GM21447 (cell line): ENCODE measurements at regions not wholly inside any gene's neighbourhood (a gene's known extent, or its start where the extent isn't known, plus 50 kb on each side); places are given as distances from the start of the nearest gene placed in this dataset.
"Not testable (repeated sequence)": the region's sequence is repeated elsewhere in the genome, so short reads cannot be mapped to it uniquely, and the experiment has no call there.

ENCODE experiments used
- ATAC-seq: cut with Tn5 transposase; IDR thresholded peaks from one replicate; pipeline ENCODE4 v1.9.1; 2021; ENCODE audit not compliant: unreplicated experiment

GRCh38 chr19:30066781-30067759, 125.0 kb downstream of the URI1 start:
- no peak for ATAC-seq

GRCh38 chr19:30067956-30068506, 126.0 kb downstream of the URI1 start:
- ATAC-seq = not testable (repeated sequence)

- ATAC-seq = no peak
These were observed 126.7 kb downstream of the URI1 start for GRCh38 chr19:30068528-30069395.

GRCh38 chr19:30069535-30070197, 127.6 kb downstream of the URI1 start:
- ATAC-seq = no peak

GRCh38 chr19:30070198-30070967, 128.3 kb downstream of the URI1 start:
- ATAC-seq = no peak

- no peak for ATAC-seq
These were observed 129.1 kb downstream of the URI1 start for GRCh38 chr19:30070968-30071632.

- ATAC-seq = no peak
These were observed 129.8 kb downstream of the URI1 start for GRCh38 chr19:30071871-30072270.

- no peak for ATAC-seq
These were observed 131.3 kb downstream of the URI1 start for GRCh38 chr19:30073152-30074000.

- no peak for ATAC-seq
These were observed 132.1 kb downstream of the URI1 start for GRCh38 chr19:30074096-30074495.

- no peak for ATAC-seq
These were observed 133.0 kb downstream of the URI1 start for GRCh38 chr19:30074741-30075715.

- no peak for ATAC-seq
These were observed 134.1 kb downstream of the URI1 start for GRCh38 chr19:30076101-30076551.

- ATAC-seq = no peak
These were observed 135.0 kb downstream of the URI1 start for GRCh38 chr19:30076751-30077670.

GRCh38 chr19:30077851-30078355, 135.9 kb downstream of the URI1 start:
- no peak for ATAC-seq

- no peak for ATAC-seq
These were observed 136.4 kb downstream of the URI1 start for GRCh38 chr19:30078381-30078910.

- no peak for ATAC-seq
These were observed 137.2 kb downstream of the URI1 start for GRCh38 chr19:30079200-30079599.

- no peak for ATAC-seq
These were observed 140.1 kb downstream of the URI1 start for GRCh38 chr19:30082168-30082567.
